Skin epidermis (tissue), 12 donors: ENCODE measurements at regions not wholly inside any gene's neighbourhood (a gene's known extent, or its start where the extent isn't known, plus 50 kb on each side); places are given as distances from the start of the nearest gene placed in this dataset.

ENCODE experiments used
- H3K27ac ChIP-seq, 21 experiments: fragments of 200-600 bp; sonication (generic) in 11 of 21; one replicate each; pipeline ENCODE4 v1.5.0; 2020; ENCODE audit warnings: mild to moderate bottlenecking in 3 of 21, inconsistent platforms in 2 of 21, moderate library complexity in 2 of 21
- H3K4me3 ChIP-seq, 7 experiments: fragments of 200-600 bp; sonication (generic) in 2 of 7; one replicate each; pipeline ENCODE4 v1.5.0; 2020; ENCODE audit warnings: inconsistent platforms in 2 of 7, mild to moderate bottlenecking in 2 of 7, moderate library complexity in 1 of 7

DNA sequence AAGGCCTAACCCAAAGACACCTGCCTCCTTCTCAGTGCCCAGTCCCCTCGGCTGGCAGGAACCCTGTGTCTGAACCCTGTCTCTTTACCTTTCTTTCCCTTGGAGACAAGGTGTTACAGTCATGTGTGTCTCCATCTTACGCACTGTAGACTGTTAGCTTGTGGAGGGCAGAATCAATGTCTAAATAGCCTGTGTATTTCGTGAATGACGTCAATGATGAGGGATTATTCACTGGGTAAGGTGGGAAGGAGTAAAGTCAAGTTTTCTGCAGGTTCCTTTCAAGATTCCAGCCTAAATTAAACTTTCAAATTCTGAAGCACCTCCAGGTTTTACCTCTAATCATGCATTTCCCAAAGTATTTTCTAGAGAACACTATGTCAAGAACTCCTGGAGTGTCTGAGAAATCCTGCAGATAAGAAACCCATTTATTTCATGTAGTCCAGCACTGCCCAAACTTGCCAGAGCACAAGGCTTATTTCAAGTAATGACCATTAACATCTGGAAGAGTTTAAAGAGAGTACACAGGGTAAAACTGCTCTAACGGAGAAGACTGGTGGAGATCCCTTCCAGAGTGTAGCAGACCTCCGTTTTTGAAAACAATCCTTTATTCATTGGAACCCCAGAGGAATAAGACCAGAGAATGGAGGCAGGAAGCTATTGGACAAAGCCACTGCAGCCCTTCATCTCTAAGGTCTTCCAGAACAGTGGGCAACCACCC is 72.8 kb downstream of the KCNF1 start:
- H3K4me3 ChIP-seq = no peak overlapping the region
- no peak overlapping the region for H3K27ac ChIP-seq

DNA sequence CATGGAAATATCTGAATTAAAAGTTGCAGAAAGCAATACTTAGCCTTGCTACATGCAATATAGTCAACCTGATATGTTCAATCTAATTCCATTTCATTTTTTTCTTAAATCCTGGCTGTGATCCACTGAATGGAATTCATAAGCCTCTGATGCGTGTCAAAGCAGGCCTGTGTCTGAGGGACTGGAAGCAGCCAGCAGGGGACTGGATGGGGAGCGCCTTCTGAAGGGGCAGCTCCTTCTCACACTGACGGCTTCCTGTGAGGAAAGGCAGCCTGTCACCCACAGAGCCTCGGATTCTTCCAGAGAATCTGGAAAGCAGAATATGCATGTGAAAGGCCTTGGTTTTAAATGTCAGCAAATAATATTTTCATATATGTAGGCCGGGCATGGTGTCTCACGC is 73.5 kb downstream of the KCNF1 start:
- Histone ChIP-seq H3K4me3 (no peak overlapping the region), H3K27ac (no peak overlapping the region)

DNA sequence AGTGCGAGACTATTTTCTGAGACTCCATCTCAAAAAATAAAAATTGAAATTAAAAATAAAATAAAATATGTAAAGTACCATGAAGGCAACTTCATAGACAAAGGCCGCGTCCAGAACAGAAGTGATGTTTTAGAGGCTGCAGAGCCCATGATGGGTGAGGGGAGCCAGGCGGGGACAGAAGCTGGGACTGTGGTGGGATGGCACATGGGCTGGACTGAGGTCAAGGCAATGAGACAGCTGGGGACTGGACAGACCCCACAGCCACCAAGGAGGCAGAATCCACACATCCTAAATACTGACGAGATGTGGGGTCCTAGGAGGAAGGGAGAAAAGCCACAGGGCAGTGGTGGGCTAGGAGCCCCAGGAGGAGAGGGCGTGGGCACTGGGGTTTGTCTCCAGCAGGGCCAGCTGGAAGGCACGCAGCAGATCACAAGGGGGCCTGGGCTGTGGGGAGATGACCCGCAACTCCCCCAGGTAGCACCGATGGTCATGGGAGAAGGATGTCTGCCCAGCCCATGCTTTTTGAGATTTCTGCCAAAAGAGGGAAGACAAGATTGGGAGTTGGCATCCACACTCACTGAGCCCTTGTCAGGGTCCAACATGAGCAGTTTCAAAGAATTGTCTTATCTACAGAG is 74.3 kb downstream of the KCNF1 start:
- no peak overlapping the region for H3K4me3 ChIP-seq
- H3K27ac ChIP-seq = no peak overlapping the region

DNA sequence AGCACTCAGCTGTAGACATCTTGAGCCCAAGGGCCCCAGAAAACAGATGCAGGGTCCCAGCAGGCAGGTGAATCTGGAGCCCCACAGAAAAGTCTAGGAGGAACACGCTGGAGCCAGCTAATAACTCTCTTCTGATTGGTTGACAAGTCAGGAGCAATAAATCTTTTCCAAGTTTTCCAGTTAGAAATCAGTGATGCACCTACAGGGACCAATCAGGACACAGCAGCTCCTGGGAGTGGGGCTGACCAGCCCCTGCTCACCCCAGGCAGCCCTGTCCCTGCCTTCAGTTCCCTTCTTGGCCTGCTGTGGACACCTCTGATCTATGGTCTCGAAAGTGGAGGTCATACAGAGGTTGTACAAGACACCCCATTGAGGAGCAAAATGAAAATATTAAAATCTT is 75.7 kb downstream of the KCNF1 start:
- H3K4me3 ChIP-seq = no peak overlapping the region
- H3K27ac ChIP-seq = no peak overlapping the region

DNA sequence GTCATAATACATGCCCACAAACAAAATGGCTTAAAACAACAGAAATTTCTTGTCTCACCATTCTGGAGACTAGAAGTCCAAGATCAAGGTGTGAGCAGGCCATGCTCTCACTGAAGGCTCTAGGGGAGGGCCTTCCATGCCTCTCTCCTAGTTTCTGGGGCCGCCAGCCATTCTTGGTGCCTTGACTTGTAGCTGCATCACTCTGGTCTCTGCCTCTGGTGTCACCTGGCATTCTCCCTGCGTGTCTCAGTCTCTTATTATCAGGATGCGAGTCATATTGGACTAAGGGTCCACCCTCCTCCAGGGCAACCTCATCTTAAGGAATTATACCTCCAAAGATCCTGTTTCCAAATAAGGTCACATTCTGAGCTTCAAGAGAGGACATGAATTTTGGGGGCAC is 76.1 kb downstream of the KCNF1 start:
- no peak overlapping the region for H3K27ac ChIP-seq

DNA sequence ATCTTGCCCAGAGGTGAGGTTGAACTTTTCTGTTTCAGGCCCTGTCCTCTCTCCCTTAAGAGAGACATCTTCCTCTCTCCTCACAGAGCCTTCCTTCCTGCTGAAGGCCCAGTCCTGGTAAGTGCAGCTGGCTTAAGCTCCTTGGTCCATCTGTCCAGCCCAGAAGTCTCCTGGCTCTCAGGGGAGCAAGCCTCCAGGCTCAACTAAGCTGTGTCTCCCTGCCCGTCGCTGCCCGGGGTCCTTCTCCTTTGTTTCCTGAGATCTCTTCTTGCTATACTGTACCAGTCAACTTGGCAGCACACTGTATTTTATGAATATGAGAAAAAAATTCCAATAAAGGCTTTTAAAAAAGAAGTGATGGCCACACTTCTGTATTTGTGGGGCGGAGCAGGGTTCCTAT is 77.4 kb downstream of the KCNF1 start:
- no peak overlapping the region for H3K4me3 ChIP-seq
- no peak overlapping the region for H3K27ac ChIP-seq

More for the DNA sequence above, 76.1 kb downstream of the KCNF1 start:
- no peak overlapping the region for H3K4me3 ChIP-seq

DNA sequence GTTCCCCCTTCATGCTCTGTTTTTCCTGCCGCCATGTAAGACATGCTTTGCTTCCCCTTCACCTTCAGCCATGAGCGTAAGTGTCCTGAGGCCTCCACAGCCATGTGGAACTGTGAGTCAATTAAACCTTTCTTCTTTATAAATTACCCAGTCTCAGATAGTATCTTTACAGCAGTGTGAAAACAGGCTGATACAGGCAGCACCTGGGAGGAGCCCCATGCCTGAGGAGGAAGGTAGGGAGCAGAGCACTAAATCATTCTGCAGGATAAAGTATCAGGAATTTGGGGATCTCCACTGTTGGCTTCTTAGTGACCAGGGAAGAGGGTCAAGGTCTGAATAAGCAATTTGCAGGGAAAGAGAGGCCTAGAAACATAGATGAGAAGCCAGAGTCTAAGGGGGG is 78.0 kb downstream of the KCNF1 start:
- Histone ChIP-seq H3K4me3 (no peak overlapping the region), H3K27ac (no peak overlapping the region)

DNA sequence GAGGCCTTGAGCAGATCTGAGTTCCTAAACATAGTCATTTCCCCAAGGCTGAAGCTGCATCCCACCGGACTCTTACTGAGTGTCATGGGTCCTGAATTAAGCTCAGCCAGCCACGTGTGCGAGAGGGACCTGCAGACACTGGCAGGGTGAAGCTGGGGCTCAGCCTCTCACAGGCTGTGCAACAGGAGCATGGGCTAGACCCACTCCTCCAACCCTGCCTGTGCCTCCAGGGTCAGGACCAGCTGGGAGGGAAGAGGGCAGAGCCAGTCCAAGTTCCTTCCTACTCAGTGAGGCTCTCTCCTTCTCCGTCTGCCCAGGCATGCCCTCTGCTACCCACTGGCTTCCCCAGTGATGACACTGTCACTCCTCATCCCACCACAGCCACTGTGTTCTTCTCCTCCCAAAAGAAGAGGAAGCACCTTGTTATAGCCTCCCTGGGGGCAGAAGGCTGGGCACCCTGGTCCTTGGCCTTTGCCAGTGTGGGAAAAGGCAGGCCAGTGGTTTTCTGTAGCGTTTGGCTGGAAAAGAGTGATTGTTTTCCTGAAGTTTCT is 78.9 kb downstream of the KCNF1 start:
- Histone ChIP-seq H3K4me3 (no peak overlapping the region), H3K27ac (no peak overlapping the region)

DNA sequence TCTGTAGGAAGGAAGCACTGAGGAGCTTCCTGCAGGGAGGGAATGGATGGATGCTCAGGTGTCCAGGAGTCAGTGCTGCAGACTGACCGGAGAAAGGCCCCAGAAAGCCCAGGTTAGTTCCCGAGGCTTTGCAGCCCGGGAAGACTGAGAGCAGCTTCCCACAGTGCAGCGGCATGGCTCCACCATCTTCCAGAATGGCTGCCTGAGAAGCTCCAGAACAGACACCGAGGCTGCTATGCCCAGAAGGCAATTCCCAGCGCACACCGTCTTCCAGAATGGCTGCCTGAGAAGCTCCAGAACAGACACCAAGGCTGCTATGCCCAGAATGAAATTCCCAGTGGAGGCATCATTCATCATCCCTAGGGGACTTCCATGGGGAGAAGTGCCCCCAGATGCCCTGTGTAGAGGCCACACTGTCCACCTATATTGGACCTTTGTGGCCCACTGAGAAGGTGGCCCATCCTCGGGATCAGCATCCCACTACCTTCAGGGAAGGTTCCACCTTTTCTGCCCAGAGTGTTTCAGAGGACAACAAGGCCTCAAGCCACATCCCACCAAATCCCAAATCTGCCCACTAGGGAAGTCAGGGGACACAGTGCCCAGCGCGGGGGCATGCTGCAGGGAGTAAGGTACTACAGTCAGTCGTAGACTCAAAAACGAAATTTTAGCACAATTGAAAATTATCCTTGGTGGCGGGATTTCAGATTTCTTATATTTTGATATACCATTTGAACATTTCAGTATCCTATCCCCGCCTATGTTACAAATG is 80.5 kb downstream of the KCNF1 start:
- no peak overlapping the region for H3K27ac ChIP-seq
- no peak overlapping the region for H3K4me3 ChIP-seq

DNA sequence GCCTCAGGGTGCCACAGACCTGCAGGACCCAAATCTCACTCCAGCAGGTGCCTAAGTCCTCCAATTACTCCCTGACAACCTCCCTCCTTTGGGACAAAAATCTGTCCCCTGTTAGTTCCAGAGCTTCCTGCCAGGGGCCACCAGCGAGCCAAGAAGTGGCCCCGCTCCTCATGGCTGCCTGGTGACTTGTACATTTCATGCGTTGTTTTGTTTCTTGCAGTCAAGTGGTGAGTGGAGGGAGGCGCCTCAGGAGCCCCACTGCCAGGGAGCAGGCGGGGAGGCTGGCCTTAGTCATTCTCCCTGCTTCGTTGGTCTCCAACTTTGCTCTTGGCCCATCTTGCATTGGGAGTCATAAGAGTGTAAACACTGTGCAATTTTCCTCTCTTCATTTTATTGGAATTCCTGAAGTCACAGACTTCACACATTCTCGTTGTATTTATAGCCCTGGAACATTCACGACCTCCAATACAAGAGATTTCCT is 81.3 kb downstream of the KCNF1 start:
- Histone ChIP-seq H3K27ac (no peak overlapping the region), H3K4me3 (no peak overlapping the region)

DNA sequence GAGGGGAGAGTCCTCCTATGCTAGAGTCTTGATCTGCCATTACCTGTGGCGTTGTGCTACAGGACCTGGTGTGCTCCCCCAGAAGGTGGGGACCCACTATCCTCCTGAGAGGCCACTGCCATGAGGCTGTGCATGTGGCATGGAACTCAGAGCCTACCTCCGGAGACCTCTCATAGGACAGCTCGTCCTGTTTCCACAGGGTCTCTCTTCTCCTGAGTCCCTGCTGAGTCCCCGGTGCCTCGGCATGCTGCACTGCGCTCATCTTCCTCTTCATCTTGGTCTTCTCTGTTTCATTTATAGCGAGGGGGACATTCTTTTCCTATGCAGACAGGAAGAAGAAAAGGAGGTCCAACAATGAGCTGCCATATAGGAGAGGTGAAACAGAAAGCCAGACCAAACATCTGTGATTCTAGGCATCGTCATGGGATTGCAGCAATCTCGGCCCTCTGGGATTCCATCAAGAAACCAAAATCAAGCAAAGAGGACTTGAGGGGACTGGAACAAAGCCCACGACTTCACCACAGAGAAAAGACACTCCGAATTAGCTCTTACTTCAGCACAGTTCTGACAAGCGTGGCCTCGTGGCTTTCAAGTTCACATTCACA is 83.7 kb downstream of the KCNF1 start:
- Histone ChIP-seq H3K27ac (no peak overlapping the region), H3K4me3 (no peak overlapping the region)

DNA sequence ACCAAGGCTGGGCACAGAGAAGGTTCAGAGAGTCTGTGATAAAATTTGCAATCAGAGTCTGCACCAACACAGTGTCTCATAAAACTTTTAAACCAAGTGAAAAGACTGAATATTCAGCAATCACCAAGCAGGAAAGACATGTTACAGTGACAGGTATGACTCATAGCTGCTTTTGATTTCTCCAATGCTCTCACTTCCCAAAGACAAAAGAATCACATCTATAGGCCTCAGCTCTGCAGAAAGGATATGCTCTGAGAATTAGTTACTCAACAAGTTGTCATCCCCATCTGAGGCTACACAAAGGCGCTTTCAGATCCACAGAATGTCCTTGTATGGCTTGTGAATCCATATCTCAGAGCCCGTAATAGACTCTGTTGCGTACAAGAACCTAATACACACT is 92.5 kb downstream of the KCNF1 start:
- H3K27ac ChIP-seq = no peak overlapping the region
- H3K4me3 ChIP-seq = no peak overlapping the region

DNA sequence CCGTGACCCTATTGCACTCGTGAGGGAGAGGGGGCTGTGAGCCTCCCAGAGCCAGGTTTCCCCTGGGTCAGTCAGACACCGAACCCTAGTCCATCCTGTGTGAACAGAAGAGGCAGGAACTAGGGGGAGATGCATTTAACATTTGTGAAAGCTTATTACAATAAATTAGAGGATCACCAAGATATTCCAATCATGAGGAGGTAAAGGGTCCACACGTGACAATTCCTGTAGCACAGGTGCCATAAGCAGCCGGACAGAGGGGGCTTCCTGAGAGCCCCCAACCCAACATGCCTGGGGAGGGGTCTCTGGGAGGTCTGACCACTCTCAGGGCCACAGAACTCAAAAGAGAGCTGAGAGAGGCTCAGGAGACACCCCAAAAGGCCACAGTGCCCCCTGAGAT is 93.3 kb downstream of the KCNF1 start:
- H3K27ac ChIP-seq = no peak overlapping the region
- no peak overlapping the region for H3K4me3 ChIP-seq

DNA sequence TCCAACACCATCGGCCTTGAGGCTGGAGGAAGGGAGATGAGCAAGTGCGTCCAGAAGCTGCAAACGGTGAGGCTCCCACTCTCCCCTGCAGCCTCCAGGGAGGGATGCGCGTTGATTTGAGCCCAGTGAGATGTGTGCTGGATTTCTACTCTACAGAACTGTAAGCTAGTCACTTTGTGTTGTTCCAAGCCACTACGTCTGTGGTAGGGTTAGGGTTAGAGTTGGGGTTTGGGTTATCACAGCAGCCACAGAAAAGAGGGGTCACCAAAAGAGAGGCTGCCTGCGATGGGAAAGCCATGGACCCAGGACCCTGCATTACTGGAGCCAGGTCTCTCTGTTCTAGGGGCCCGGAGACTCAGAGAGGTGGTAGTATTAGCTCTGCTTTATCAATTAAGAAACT is 94.5 kb downstream of the KCNF1 start:
- no peak overlapping the region for H3K27ac ChIP-seq
- no peak overlapping the region for H3K4me3 ChIP-seq

DNA sequence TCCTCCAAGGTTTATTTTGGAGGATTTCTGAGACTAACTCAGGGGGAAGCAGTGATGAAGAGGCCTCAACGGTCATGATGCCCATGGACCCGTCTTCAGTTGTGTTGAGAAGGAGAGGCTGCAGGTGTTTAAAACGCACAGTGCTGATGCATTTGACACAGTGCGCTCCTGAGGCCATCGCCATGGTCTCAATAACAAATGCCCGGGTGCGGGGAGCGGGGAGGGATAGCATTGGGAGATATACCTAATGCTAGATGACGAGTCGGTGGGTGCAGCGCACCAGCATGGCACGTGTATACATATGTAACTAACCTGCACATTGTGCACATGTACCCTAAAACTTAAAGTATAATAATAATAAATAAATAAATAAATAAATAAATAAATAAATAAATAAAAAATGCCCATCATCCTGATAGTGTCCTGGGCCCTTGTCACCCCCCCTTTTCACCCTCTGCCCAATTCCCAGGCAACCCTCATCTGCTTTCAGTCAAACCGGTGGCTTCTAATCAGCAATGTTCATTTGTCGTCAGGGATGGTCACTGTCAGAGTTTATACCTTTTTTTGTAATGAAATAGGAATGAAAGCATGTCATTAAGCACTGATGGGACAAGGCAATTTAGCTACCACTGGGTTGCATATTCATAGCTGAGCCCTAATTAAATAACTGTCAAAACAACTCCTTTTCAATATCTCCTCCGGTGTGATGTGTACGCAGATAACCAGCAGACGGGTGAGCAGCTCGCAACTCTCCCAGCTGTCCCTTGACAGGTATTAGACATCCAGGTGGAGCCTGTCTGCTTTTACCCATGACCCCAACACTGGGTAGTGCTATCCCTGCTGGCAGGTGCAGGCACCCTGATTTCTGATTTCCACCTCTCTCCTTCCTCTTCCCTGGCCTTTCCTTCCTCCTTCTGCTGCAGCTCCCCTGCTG is 95.9 kb downstream of the KCNF1 start:
- Histone ChIP-seq H3K4me3 (no peak overlapping the region), H3K27ac (no peak overlapping the region)

DNA sequence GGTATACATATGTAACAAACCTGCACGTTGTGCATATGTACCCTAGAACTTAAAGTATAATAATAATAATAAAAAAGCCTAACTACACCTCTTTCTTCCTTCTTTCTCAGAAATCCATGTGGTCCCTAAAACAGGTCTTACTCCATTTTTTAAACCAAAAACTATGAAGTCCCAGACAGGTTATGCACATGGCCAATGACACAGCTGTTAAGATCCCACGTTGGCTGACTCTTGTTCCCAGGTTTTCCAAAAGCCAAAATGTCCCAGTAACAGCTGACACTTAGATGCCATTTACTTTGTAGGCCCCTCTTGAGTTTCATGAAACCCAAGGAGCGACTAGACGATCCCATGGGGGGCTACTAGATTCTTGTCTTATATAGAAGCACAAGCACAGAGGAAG is 97.0 kb downstream of the KCNF1 start:
- H3K4me3 ChIP-seq = no peak overlapping the region

DNA sequence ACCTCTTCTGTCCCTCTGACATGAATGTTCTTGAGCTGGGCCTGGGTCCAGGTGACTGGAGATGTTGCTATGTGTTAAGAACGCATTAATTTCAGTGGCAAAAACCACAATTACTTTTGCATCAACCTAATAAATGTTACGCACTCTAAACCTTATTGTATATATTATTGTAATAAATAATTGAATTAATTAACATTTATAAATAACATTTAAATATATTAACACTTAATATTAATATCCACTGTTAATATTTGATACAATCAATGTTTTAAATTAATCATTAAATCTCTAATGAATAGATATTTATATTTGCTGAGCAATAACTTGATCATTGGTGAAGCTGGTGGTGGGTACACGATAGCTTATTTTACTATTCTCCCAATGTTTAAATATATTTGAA is 97.4 kb downstream of the KCNF1 start:
- Histone ChIP-seq H3K4me3 (no peak overlapping the region), H3K27ac (no peak overlapping the region)

More for the DNA sequence above, 97.0 kb downstream of the KCNF1 start:
- no peak overlapping the region for H3K27ac ChIP-seq

DNA sequence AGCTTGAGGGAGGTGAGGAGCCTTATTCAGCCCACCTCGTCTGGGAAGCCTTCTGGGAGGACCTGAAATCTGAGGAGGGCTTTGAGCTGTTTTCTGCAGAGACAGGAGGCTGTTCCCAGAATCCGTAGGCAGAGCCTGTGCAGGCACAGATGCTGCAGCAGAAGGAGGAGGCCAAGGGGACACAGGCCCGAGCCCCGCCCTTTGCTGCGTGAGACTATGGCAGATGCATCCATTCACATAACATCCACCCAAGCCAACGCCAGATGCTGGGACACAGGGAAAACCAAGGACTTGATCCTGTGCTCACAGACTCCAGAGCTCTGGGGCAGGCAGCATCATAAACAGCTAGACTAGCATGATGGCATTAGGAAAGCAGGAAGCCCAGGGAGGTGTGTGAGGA is 98.2 kb downstream of the KCNF1 start:
- H3K4me3 ChIP-seq = no peak overlapping the region
- H3K27ac ChIP-seq = no peak overlapping the region

DNA sequence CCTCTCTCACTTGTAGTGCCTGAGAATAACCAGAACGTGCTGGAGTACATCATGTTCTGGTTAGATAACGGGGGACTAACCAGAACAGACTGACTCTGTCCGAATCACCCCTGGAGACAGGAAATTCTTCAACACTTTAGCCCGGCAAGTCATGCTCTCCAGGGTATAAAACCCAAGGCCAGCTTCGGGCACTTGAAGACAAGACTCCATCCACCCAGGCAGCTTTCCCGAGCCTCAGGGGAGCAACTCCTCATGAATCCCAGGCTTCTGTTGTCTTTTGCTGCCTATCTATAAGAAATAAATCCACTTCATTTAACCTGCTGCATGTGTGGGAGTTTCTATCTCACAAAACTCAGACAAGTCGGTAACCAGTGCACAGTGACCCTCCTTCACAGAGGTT is 99.6 kb downstream of the KCNF1 start:
- H3K27ac ChIP-seq = no peak overlapping the region

More for the DNA sequence above, 99.6 kb downstream of the KCNF1 start:
- H3K4me3 ChIP-seq = no peak overlapping the region
